KBM-7 (cell line): ENCODE measurements at regions not wholly inside any gene's neighbourhood (a gene's known extent, or its start where the extent isn't known, plus 50 kb on each side); places are given as distances from the start of the nearest gene placed in this dataset.

Experiments
- DNase-seq: peaks from one replicate; pipeline ENCODE4 v3.0.0-alpha.2; 2015
- in situ Hi-C: fragments of 300-500 bp; cut with MboI; formaldehyde crosslinking; loops from 2 replicates; pipeline ENCODE4 v1.14.3; 2020; ENCODE audit warnings: low sequenced_read_pairs, low pct_unique_long_range_greater_than_20kb, mixed read lengths

DNA sequence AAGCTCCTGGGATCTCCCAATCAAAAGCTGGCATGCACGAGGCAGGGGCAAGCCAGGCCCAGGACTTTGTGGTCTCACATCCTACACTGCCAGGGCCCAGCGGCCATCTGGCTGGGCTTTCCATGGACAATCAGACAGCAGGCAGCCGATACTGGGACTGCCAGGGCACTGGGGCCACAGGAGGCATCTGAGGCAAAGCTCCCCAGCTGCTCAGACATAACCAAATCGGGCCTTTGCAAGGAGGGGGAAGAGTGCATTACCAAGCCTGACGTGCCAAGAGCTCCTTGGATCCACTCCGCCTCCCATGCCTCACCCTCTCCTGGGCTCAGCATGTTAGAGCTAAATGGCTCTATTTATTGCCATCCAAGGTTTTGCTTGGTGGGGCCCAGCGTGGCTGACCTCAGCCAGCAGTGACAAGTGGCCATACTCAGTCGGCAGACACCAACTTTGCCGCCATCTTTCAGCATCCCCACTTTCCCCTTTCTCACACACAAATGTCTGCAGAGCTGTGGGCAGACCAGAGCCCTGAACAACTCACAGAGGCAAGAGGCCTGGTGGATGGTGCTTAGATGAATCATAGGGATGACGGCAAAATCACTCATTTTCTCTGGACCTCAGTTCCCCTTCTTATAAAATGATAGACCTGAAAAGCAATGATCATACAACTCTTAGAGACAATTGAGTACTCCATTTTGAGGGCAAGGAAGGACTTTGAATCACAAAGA lies 200.8 kb downstream of the TTC32 start:
- in situ Hi-C loops, result no loop called here

GRCh38 chr2:19697131-19697530 lies 204.7 kb downstream of the TTC32 start:
- in situ Hi-C loops, result no loop called here
- no peak for DNase-seq

More for the DNA sequence above, 200.8 kb downstream of the TTC32 start:
- DNase-seq, result no peak

DNA sequence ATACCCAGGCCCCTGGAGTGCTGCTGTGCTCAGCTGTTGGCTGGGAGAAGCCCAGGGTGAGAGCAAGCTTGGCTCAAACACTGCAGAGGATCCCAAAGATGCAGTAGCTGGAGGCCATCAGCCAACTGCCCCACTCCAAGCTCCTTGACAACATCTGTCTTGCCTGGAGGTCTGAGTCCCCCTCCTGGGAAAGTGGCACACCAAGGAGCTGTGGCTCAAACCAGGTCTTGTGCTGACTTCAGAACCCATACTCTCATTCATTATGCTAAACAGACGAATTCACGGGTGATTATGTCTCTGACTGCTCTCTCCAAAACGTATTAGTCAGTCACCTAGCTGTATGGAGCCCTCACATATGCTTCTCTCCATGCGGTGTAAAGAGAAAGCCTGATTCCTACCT lies 206.1 kb downstream of the TTC32 start:
- in situ Hi-C loops, result no loop called here
- DNase-seq, result no peak

- in situ Hi-C loops, result no loop called here
- DNase-seq, result no peak
These were observed 209.9 kb downstream of the TTC32 start for GRCh38 chr2:19691892-19692291.

DNA sequence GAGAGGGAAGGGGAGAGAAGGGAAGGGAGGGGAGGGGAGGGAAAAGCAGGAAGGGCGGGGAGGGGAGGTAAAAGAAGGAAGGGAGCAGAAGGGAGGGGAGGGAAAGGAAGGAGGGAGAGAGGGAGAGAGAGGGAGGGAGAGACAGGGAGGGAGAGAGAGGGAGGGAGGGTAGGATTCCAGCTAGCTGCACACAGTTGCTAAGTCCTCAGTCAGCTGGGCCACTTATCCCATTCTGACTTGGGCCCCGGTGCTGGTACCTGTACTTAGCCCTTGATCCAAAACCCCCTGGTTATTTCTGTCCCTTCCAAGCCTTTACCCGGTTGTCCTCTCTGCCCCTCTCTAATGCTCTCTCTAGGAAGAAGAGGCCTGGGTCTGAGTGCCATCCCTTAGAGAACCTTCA lies 211.4 kb downstream of the TTC32 start:
- in situ Hi-C loops, result no loop called here
- DNase-seq, result no peak

DNA sequence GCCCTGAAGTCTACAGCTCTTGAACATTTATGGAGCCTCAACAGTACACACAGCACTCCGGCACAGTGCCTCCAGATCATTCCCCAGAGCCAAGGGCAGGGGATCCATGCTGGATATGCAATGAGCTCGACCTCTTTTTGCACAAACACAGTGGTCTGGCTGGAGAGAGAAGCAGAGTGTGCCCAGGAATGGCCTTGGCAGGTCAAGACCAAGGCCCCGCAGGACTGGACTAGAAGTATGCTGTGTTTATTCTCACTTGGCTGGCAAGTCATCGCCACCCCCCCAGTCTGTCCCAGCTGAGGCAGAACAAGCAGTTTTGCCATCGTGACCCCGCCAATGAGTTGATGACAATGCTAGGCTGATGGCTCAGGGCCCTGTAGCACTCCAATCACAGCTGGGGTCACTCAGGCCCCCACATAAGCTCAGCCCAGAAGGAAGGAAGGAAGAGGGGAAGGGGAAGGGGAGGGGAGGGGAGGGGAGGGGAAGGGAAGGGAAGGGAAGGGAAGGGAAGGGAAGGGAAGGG lies 212.1 kb downstream of the TTC32 start:
- no peak for DNase-seq
- in situ Hi-C loops, result no loop called here

DNA sequence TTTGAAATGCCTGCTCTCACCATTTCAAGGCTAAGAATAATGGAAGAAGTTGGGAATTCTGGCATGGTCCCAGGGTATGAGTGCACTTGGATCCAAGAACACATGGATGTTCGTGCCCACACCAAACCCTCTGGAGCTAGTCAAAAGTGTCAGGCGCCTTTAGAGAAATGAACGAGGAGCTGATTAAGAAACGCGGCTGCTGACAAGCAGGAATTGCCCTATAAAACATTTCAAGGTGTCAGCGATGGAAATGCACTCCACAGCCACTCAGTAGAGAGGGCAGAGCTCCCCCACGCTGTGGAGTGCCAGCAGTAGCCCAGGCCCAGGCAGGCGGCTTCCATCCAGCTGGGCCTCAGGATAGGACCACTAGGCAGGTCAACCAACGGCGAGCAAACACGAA lies 213.7 kb downstream of the TTC32 start:
- in situ Hi-C loops, result no loop called here
- DNase-seq, result no peak

- DNase-seq, result peak; percentile 25
- in situ Hi-C loops, result no loop called here
These were observed 214.6 kb downstream of the TTC32 start for GRCh38 chr2:19687017-19687659.

GRCh38 chr2:19686439-19686838 lies 215.3 kb downstream of the TTC32 start:
- no peak for DNase-seq
- in situ Hi-C loops, result no loop called here

DNA sequence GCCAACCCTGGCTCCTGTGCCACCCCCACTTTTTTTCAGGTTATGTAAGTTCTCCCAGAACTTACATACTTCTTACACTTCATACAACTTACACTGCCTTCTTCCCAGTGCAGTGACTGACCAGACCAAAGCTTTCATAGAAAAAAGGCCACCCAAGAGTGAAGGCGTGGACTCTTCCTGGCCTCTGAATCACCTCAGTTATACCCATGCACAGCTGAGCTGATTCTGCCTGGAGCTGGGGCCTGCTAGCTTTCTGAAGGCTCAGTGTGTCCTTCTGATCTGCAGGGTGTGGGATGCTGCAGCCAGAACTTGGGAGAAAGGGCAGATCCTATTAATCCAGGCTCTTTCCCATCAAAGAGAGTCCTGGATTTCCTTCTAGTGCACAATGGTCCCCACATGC lies 216.1 kb downstream of the TTC32 start:
- in situ Hi-C loops, result no loop called here
- DNase-seq, result no peak

- in situ Hi-C loops, result no loop called here
- DNase-seq, result no peak
These were observed 217.3 kb downstream of the TTC32 start for GRCh38 chr2:19684516-19684915.

- DNase-seq, result no peak
- in situ Hi-C loops, result no loop called here
These were observed 218.2 kb downstream of the TTC32 start for GRCh38 chr2:19683556-19683955.

DNA sequence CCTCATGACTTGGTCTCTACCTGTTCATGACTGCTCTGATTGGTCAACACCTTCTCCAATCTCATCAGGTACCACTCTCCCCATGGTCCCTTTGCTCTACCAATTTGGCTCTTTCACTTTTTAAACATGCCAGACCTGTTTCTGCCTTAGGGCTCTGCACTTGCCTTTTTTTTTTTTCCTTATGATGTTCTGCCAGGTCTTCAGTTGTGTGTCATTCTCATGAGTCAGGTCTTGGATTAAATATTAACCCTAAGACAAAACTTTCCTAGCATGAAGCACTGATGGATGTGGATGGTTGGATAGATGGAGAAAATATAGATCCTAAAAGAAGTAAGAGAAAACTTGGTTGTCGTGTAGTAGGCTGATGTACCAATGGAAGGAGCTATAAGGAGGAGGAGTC lies 219.3 kb downstream of the TTC32 start:
- in situ Hi-C loops, result no loop called here
- no peak for DNase-seq

- in situ Hi-C loops, result no loop called here
- no peak for DNase-seq
These were observed 223.8 kb downstream of the TTC32 start for GRCh38 chr2:19677825-19678518.

- in situ Hi-C loops, result no loop called here
- DNase-seq, result no peak
These were observed 224.5 kb downstream of the TTC32 start for GRCh38 chr2:19677215-19677777.

GRCh38 chr2:19676770-19677169 lies 225.0 kb downstream of the TTC32 start:
- in situ Hi-C loops, result no loop called here
- peak; percentile 11 for DNase-seq

DNA sequence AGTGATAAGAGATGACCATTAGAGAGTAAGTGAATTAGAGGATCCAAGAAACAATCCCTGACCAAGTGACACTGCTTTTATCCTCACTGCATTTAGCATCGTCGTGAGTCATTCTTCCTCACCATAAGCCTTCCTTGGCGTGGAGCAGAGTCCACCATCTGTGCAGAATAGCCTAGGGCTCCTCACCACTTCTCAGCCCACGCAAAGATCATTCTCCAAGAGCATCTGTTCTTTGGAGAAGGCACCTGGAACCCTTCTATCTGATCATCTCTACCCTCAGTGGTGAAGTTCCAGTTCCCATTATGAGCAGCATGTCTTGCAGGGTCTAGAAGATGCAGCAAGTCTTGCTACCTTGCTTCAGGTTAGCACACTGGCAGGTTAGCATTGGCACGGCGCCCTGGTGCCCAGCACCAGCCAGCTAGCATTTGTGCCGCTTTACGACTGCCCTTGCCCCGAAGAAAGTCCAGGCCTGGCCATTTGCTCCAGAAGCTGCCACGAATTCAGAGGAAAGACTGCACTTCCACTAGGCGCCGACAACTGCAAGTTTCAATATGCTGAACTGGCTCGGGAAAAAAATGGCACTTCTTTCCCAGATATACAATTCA lies 225.8 kb downstream of the TTC32 start:
- in situ Hi-C loops, result no loop called here
- no peak for DNase-seq

DNA sequence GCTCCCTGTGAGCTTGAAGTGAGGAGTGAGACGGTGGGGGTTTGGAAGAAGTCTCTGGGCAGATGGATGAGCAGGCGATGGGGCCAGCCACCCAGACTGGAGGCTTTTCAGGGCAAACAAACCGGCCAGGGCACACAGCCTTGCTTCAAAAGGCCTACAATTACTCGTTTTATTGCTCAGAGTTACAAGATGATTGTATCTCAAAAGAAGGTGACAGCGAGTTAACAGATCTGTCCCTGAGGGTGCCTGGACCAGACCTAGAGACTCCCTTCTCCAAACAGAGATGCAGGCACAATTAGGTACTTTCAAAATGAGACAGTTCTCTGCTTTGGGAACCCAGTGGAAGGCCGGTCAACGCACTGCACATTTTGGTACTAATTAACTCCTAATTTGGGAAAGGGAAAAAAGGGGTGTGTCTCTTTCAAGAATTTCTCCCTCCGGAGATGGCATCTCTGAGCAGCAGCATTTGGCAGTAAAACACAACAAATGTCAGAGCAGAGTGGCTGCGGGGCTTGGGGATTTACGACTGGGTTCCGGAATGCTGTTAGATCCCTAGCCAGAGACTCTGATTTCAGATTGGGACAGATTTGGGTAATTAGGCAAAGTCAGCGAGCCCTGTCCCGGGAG lies 226.7 kb downstream of the TTC32 start:
- DNase-seq, result no peak
- in situ Hi-C loops, result no loop called here
